Panc1 (cell line): ENCODE measurements at regions not wholly inside any gene's neighbourhood (a gene's known extent, or its start where the extent isn't known, plus 50 kb on each side); places are given as distances from the start of the nearest gene placed in this dataset.

ENCODE experiments used
- ATAC-seq: fragments of 200-7000 bp; cut with Tn5 transposase; 2 replicates; pipeline ENCODE4 v1.9.1; 2020; ENCODE audit warnings: mild to moderate bottlenecking, moderate library complexity
- BruUV-seq: library from RNA; stranded (reverse); fragments of 400-500 nt; replicated peaks from 2 replicates; lab custom pipeline; 2021; lab: Mats Ljungman, UMichigan
- CTCF ChIA-PET: fragments of 300-600 bp; sonication (Branson Sonifier 250); formaldehyde crosslinking; loops from one replicate; lab custom pipeline; 2022; ENCODE audit warnings: antibody characterized with exemption; lab: Charles Lee
- POLR2A ChIA-PET: fragments of 300-600 bp; sonication (Branson Sonifier 250); formaldehyde crosslinking; loops from one replicate; lab custom pipeline; 2022; ENCODE audit warnings: antibody characterized with exemption; lab: Charles Lee
- DNase-seq: peaks from one replicate; pipeline ENCODE4 v3.0.0-alpha.2; 2010; ENCODE audit warnings: low read depth, low spot score
- H3K27ac ChIP-seq: 2 replicates; pipeline ENCODE4 v1.5.1; 2011; ENCODE audit warnings: mild to moderate bottlenecking, low read length, inconsistent platforms
- H3K27me3 ChIP-seq: fragments of 200-500 bp; sonication (Bioruptor generic); 2 replicates; pipeline ENCODE4 v1.6.0; 2014; ENCODE audit warnings: low read length, inconsistent platforms; ENCODE audit not compliant: control insufficient read depth, insufficient read depth
- H3K36me3 ChIP-seq: fragments of 200-500 bp; sonication (Bioruptor generic); 2 replicates; pipeline ENCODE4 v1.5.1; 2014; ENCODE audit warnings: inconsistent platforms, mild to moderate bottlenecking, low read length, moderate library complexity; ENCODE audit not compliant: control insufficient read depth, insufficient read depth
- H3K4me1 ChIP-seq: 2 replicates; pipeline ENCODE4 v1.5.1; 2011; ENCODE audit warnings: inconsistent platforms, mild to moderate bottlenecking, low read length, moderate library complexity; ENCODE audit not compliant: control insufficient read depth, insufficient read depth
- H3K4me3 ChIP-seq, 2 experiments: 2 replicates each; pipeline ENCODE4 v1.5.1; 2011 to 2012; ENCODE audit warnings: low read depth in 2 of 2, low read length in 2 of 2, mild to moderate bottlenecking in 2 of 2, inconsistent platforms in 1 of 2, moderate library complexity in 1 of 2
- H3K9me3 ChIP-seq: fragments of 200-500 bp; sonication (Bioruptor generic); 2 replicates; pipeline ENCODE4 v1.5.1; 2014; ENCODE audit warnings: low read depth, mild to moderate bottlenecking, inconsistent platforms, low read length, moderate library complexity; ENCODE audit not compliant: control insufficient read depth, insufficient read depth
- POLR2AphosphoS5 ChIP-seq: IDR thresholded peaks from 2 replicates; pipeline ENCODE4 v1.6.1; 2012; ENCODE audit warnings: mild to moderate bottlenecking, low read depth, low read length, moderate library complexity
- SIN3A ChIP-seq: IDR thresholded peaks from 2 replicates; pipeline ENCODE4 v1.6.1; 2012; ENCODE audit warnings: low read depth, mild to moderate bottlenecking, low read length, moderate library complexity, borderline replicate concordance; ENCODE audit not compliant: insufficient read depth
- TCF7L2 ChIP-seq: IDR thresholded peaks from 2 replicates; pipeline ENCODE4 v1.6.1; 2011; ENCODE audit warnings: mild to moderate bottlenecking, low read depth, low read length, inconsistent platforms
- in situ Hi-C: cut with HindIII; loops from 2 replicates; pipeline ENCODE4 v1.10.0; 2016; ENCODE audit warnings: low sequenced_read_pairs, low pct_unique_long_range_greater_than_20kb
- intact Hi-C: fragments of 100-400 bp; cut with micrococcal nuclease; formaldehyde crosslinking; loops from one replicate; pipeline ENCODE4 v1.10.0; 2022; ENCODE audit not compliant: unreplicated experiment
- TF ChIP-seq, protein P1 (sequence below), 2 experiments: IDR thresholded peaks; 2 replicates each; pipeline ENCODE4 v1.6.1; 2011 to 2012; ENCODE audit warnings: low read depth in 2 of 2, control low read depth in 1 of 2, low read length in 1 of 2, mild to moderate bottlenecking in 1 of 2, moderate library complexity in 1 of 2; ENCODE audit not compliant: insufficient read depth in 1 of 2
- TF ChIP-seq, protein P2 (sequence below): fragments of 450-650 bp; IDR thresholded peaks from 2 replicates; pipeline ENCODE4 v1.5.1; 2017; ENCODE audit warnings: mild to moderate bottlenecking

- POLR2A ChIA-PET: no interaction called here
- no TSS peak for BruUV-seq
- no peak for TF ChIP-seq TCF7L2
- no peak for TF ChIP-seq SIN3A
- TF ChIP-seq, protein P1, sequence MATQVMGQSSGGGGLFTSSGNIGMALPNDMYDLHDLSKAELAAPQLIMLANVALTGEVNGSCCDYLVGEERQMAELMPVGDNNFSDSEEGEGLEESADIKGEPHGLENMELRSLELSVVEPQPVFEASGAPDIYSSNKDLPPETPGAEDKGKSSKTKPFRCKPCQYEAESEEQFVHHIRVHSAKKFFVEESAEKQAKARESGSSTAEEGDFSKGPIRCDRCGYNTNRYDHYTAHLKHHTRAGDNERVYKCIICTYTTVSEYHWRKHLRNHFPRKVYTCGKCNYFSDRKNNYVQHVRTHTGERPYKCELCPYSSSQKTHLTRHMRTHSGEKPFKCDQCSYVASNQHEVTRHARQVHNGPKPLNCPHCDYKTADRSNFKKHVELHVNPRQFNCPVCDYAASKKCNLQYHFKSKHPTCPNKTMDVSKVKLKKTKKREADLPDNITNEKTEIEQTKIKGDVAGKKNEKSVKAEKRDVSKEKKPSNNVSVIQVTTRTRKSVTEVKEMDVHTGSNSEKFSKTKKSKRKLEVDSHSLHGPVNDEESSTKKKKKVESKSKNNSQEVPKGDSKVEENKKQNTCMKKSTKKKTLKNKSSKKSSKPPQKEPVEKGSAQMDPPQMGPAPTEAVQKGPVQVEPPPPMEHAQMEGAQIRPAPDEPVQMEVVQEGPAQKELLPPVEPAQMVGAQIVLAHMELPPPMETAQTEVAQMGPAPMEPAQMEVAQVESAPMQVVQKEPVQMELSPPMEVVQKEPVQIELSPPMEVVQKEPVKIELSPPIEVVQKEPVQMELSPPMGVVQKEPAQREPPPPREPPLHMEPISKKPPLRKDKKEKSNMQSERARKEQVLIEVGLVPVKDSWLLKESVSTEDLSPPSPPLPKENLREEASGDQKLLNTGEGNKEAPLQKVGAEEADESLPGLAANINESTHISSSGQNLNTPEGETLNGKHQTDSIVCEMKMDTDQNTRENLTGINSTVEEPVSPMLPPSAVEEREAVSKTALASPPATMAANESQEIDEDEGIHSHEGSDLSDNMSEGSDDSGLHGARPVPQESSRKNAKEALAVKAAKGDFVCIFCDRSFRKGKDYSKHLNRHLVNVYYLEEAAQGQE (IDR thresholded peaks at IDR 0.05; ENCODE audit: insufficient read depth in 1 of 2, low read depth in 2 of 2, low read length in 1 of 2): no peak
- no peak for TF ChIP-seq POLR2AphosphoS5
- TF ChIP-seq, protein P2, sequence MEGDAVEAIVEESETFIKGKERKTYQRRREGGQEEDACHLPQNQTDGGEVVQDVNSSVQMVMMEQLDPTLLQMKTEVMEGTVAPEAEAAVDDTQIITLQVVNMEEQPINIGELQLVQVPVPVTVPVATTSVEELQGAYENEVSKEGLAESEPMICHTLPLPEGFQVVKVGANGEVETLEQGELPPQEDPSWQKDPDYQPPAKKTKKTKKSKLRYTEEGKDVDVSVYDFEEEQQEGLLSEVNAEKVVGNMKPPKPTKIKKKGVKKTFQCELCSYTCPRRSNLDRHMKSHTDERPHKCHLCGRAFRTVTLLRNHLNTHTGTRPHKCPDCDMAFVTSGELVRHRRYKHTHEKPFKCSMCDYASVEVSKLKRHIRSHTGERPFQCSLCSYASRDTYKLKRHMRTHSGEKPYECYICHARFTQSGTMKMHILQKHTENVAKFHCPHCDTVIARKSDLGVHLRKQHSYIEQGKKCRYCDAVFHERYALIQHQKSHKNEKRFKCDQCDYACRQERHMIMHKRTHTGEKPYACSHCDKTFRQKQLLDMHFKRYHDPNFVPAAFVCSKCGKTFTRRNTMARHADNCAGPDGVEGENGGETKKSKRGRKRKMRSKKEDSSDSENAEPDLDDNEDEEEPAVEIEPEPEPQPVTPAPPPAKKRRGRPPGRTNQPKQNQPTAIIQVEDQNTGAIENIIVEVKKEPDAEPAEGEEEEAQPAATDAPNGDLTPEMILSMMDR: no peak
- intact Hi-C loops (loop anchor here (2.0 kb wide), 1 partner anchor 368 kb away; no protein-coding TSS in a partner anchor), in situ Hi-C loops (no loop called here)
- DNase-seq (no peak), ATAC-seq (no peak)
- no peaks in the 10 kb centered on the region for H3K27me3 ChIP-seq
- CTCF ChIA-PET: no interaction called here
- no peak overlapping the region for H3K27ac ChIP-seq
- no peaks in the 10 kb centered on the region for H3K36me3 ChIP-seq
- no peaks in the 10 kb centered on the region for H3K9me3 ChIP-seq
- H3K4me1 ChIP-seq: no peaks in the 10 kb centered on the region
- H3K4me3 ChIP-seq: no peak overlapping the region
Observed at GRCh38 chr3:64398476-64398875, 173.2 kb upstream of the PRICKLE2 start.

- intact Hi-C loops: loop anchor here (2.0 kb wide), 1 partner anchor 367 kb away; no protein-coding TSS in a partner anchor
- in situ Hi-C loops: no loop called here
- no peak for ATAC-seq
- no peak overlapping the region for H3K4me3 ChIP-seq
- H3K27me3 ChIP-seq: no peaks in the 10 kb centered on the region
- TF ChIP-seq, protein P2: no peak
- TF ChIP-seq, protein P1 (IDR thresholded peaks at IDR 0.05; ENCODE audit: insufficient read depth in 1 of 2, low read depth in 2 of 2, low read length in 1 of 2): no peak
- TF ChIP-seq SIN3A (no peak), TCF7L2 (no peak), POLR2AphosphoS5 (no peak)
- BruUV-seq: no TSS peak
- H3K9me3 ChIP-seq: no peaks in the 10 kb centered on the region
- POLR2A ChIA-PET: no interaction called here
- H3K36me3 ChIP-seq: no peaks in the 10 kb centered on the region
- H3K27ac ChIP-seq: no peak overlapping the region
- CTCF ChIA-PET: no interaction called here
- no peak for DNase-seq
- no peaks in the 10 kb centered on the region for H3K4me1 ChIP-seq
Observed at GRCh38 chr3:64398006-64398405, 172.7 kb upstream of the PRICKLE2 start.
